ENCODE measurements at regions not wholly inside any gene's neighbourhood (a gene's known extent, or its start where the extent isn't known, plus 50 kb on each side); places are given as distances from the start of the nearest gene placed in this dataset.

DNA sequence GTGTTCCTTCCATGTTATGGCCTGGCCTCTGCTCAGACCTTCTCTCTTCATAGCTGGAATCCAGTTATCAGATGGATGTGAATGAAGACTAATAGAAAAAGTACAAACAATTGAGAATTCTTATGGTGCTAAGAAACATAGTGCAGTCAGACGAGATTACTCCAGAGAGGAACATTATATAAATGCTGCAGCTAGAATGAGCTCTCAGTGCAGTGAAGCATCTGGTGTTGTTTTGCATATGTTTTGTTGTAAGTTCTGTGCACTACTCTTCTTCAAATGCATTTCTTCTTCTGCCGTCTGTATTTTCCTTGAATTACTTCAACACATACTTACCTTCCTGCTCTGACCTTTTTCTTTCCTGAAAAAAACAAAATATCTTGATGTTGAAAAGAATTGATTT is 602.4 kb upstream of the CDH18 start:
- H3K4me3 ChIP-seq (ENCODE audit: low read depth, low read length), result no peak overlapping the region
- DNase-seq (ENCODE audit: low read depth), result no peak
- no peak for TF ChIP-seq CTCF (IDR thresholded peaks at IDR 0.05; ENCODE audit: low read depth, low read length)
- no peak for TF ChIP-seq MYC (IDR thresholded peaks at IDR 0.05; ENCODE audit: low read depth, low read length)
- TF ChIP-seq POLR2A (IDR thresholded peaks at IDR 0.05; ENCODE audit: extremely low read depth, insufficient read length), result no peak
- TF ChIP-seq MAX (IDR thresholded peaks at IDR 0.05; ENCODE audit: low read depth, low read length), result no peak

DNA sequence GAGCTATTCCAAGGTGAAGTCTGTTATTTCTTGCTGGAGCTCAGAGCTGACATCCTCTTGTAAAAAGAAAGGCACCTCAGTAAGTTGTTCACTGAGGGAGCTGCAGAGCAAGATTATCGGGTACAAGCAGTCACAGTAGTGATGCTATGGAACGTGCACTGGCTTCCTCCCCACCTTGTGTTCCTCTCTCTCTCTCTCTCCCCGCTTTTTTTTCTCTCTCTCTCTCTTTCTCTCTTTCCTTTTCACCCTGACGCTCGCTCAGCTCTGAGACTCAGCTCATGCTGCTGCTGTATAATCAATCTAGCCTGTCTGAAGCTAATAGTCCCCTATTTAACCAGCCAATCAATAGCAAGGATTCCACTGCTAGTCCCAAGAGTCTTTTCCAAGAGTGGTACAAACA is 587.6 kb upstream of the CDH18 start:
- TF ChIP-seq CTCF (IDR thresholded peaks at IDR 0.05; ENCODE audit: low read depth, low read length) (no peak), MYC (IDR thresholded peaks at IDR 0.05; ENCODE audit: low read depth, low read length) (no peak), MAX (IDR thresholded peaks at IDR 0.05; ENCODE audit: low read depth, low read length) (no peak), POLR2A (IDR thresholded peaks at IDR 0.05; ENCODE audit: extremely low read depth, insufficient read length) (no peak)
- no peak overlapping the region for H3K4me3 ChIP-seq (ENCODE audit: low read depth, low read length)
- DNase-seq (ENCODE audit: low read depth), result no peak

DNA sequence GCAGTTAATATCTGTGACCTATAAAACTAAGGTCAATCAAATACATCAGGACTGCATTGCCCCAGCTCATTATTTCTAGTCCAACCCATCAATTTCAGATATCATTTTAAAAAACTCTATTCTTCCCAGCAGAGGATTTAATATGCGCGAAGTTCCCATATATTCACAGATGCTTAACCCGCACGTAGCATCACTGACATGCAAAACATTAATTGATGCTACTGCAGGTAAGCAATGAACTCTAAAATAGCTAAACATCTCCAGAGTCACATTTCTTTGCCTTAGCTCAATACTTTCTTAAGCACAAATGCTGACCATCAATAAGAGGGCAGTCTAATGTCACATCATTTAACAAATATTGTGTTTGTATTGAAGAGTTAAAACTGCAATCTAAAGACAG is 586.6 kb upstream of the CDH18 start:
- no peak overlapping the region for H3K4me3 ChIP-seq (ENCODE audit: low read depth, low read length)
- DNase-seq (ENCODE audit: low read depth), result no peak
- TF ChIP-seq MAX (IDR thresholded peaks at IDR 0.05; ENCODE audit: low read depth, low read length), result no peak
- no peak for TF ChIP-seq MYC (IDR thresholded peaks at IDR 0.05; ENCODE audit: low read depth, low read length)
- TF ChIP-seq CTCF (IDR thresholded peaks at IDR 0.05; ENCODE audit: low read depth, low read length), result no peak
- no peak for TF ChIP-seq POLR2A (IDR thresholded peaks at IDR 0.05; ENCODE audit: extremely low read depth, insufficient read length)

GRCh38 chr5:20572614-20573013 is 584.6 kb upstream of the CDH18 start:
- TF ChIP-seq CTCF (IDR thresholded peaks at IDR 0.05; ENCODE audit: low read depth, low read length) (no peak), MAX (IDR thresholded peaks at IDR 0.05; ENCODE audit: low read depth, low read length) (no peak), POLR2A (IDR thresholded peaks at IDR 0.05; ENCODE audit: extremely low read depth, insufficient read length) (no peak), MYC (IDR thresholded peaks at IDR 0.05; ENCODE audit: low read depth, low read length) (no peak)
- no peak overlapping the region for H3K4me3 ChIP-seq (ENCODE audit: low read depth, low read length)
- DNase-seq (ENCODE audit: low read depth), result peak; percentile 38

GRCh38 chr5:20570486-20570885 is 582.5 kb upstream of the CDH18 start:
- no peak for DNase-seq (ENCODE audit: low read depth)

More at GRCh38 chr5:20570486-20570885, 582.5 kb upstream of the CDH18 start:
- no peak overlapping the region for H3K4me3 ChIP-seq (ENCODE audit: low read depth, low read length)
- TF ChIP-seq MYC (IDR thresholded peaks at IDR 0.05; ENCODE audit: low read depth, low read length) (no peak), CTCF (IDR thresholded peaks at IDR 0.05; ENCODE audit: low read depth, low read length) (no peak)
